Esophagus squamous epithelium (tissue), 5 donors: ENCODE measurements at regions not wholly inside any gene's neighbourhood (a gene's known extent, or its start where the extent isn't known, plus 50 kb on each side); places are given as distances from the start of the nearest gene placed in this dataset.

ENCODE experiments used
- DNase-seq: peaks from one replicate; lab custom pipeline; 2025; lab: John Stamatoyannopoulos, UW
- H3K27ac ChIP-seq, 4 donors: fragments of 200-600 bp; sonication (generic); one replicate each; pipeline ENCODE4 v1.5.1; 2016 to 2019; ENCODE audit warnings: mild to moderate bottlenecking in 1 of 4
- H3K27me3 ChIP-seq, 4 donors: fragments of 200-600 bp; sonication (generic); 1 replicate in 3 of 4; 2 replicates in 1 of 4; pipeline versions ENCODE4 v1.5.1 to v1.6.0; 2017 to 2021; ENCODE audit warnings: antibody characterized with exemption in 1 of 4
- H3K36me3 ChIP-seq, 3 donors: fragments of 200-600 bp; sonication (generic); one replicate each; pipeline ENCODE4 v1.5.1; 2016 to 2019
- H3K4me1 ChIP-seq, 3 donors: fragments of 200-600 bp; sonication (generic); one replicate each; pipeline ENCODE4 v1.5.1; 2017 to 2019
- H3K4me3 ChIP-seq, 4 donors: fragments of 200-600 bp; sonication (generic); 1 replicate in 3 of 4; 2 replicates in 1 of 4; pipeline ENCODE4 v1.5.1; 2016 to 2019; ENCODE audit warnings: mild to moderate bottlenecking in 2 of 4, moderate library complexity in 1 of 4
- H3K9me3 ChIP-seq, 3 donors: fragments of 200-600 bp; sonication (generic); one replicate each; pipeline ENCODE4 v1.5.1; 2016 to 2019
- POLR2A ChIP-seq, 4 donors: fragments of 450-650 bp; IDR thresholded peaks; one replicate each; pipeline ENCODE4 v1.6.1; 2017; ENCODE audit warnings: antibody characterized with exemption in 4 of 4, mild to moderate bottlenecking in 4 of 4, moderate library complexity in 3 of 4
- WGBS, 2 donors: methylation state at CpG; one replicate each; pipeline ENCODE4 v1.1.5; 2018; 5-methylcytosine and 5-hydroxymethylcytosine counted together
- intact Hi-C: fragments of 100-400 bp; cut with DNase I; formaldehyde crosslinking; loops from one replicate; pipeline ENCODE4 v1.15.0; 2022
- TF ChIP-seq, protein P1 (sequence below), 6 experiments: fragments of 450-650 bp in 4 of 6; fragments of 200-600 bp in 2 of 6; sonication (generic) in 2 of 6; IDR thresholded peaks; one replicate each; pipeline ENCODE4 v1.5.1; 2016 to 2019; ENCODE audit warnings: antibody characterized with exemption in 6 of 6, mild to moderate bottlenecking in 4 of 6, moderate library complexity in 4 of 6
- donor health status: DM: yes; HTN: yes; CAD: no.

- intact Hi-C loops, result no loop called here
- Histone ChIP-seq H3K27ac (no peak overlapping the region), H3K9me3 (no peaks in the 10 kb centered on the region), H3K4me1 (peaks cover 9 to 18% (median 9%) of the 10 kb centered on the region in 3 donors), H3K4me3 (no peak overlapping the region), H3K36me3 (no peaks in the 10 kb centered on the region), H3K27me3 (no peaks in the 10 kb centered on the region)
- WGBS, 2 donors, result 94% methylated on average over 3 of the region's 3 CpGs
- TF ChIP-seq, protein P1, sequence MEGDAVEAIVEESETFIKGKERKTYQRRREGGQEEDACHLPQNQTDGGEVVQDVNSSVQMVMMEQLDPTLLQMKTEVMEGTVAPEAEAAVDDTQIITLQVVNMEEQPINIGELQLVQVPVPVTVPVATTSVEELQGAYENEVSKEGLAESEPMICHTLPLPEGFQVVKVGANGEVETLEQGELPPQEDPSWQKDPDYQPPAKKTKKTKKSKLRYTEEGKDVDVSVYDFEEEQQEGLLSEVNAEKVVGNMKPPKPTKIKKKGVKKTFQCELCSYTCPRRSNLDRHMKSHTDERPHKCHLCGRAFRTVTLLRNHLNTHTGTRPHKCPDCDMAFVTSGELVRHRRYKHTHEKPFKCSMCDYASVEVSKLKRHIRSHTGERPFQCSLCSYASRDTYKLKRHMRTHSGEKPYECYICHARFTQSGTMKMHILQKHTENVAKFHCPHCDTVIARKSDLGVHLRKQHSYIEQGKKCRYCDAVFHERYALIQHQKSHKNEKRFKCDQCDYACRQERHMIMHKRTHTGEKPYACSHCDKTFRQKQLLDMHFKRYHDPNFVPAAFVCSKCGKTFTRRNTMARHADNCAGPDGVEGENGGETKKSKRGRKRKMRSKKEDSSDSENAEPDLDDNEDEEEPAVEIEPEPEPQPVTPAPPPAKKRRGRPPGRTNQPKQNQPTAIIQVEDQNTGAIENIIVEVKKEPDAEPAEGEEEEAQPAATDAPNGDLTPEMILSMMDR (IDR thresholded peaks at IDR 0.05), result no peak
- TF ChIP-seq POLR2A (IDR thresholded peaks at IDR 0.05), result no peak
- no peak for DNase-seq
These were observed 93.6 kb upstream of the ANKRD55 start for GRCh38 chr5:56326770-56327169.

- no peaks in the 10 kb centered on the region for H3K9me3 ChIP-seq
- H3K36me3 ChIP-seq, result no peaks in the 10 kb centered on the region
- H3K4me3 ChIP-seq, result no peak overlapping the region
- H3K4me1 ChIP-seq, result peaks cover 9 to 18% (median 9%) of the 10 kb centered on the region in 3 donors
- no peak overlapping the region for H3K27ac ChIP-seq
- intact Hi-C loops, result no loop called here
- H3K27me3 ChIP-seq, result no peaks in the 10 kb centered on the region
- TF ChIP-seq POLR2A (IDR thresholded peaks at IDR 0.05), result no peak
- TF ChIP-seq, protein P1 (IDR thresholded peaks at IDR 0.05), result no peak
- DNase-seq, result no peak
These were observed 93.0 kb upstream of the ANKRD55 start for GRCh38 chr5:56326116-56326515.

DNA sequence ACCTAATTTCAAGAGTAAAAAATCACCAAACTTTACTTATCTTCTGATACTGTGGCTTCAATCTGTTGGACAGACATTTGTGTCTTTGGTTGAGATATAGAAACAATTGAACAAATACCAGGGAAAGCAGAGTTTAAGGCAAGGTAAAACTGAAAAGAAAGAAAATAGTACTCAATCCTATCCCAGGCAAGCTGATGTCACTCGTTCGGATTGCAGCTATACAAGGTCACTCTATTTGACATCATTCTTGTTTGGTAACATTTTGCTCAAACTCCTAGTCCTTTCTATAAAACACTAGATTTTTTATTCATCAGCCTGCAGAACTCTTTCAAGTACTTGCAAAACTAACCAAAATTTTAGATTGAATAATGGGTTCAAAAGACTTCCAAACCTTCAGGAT is 91.9 kb upstream of the ANKRD55 start:
- TF ChIP-seq POLR2A (IDR thresholded peaks at IDR 0.05), result no peak
- TF ChIP-seq, protein P1 (IDR thresholded peaks at IDR 0.05), result no peak
- intact Hi-C loops, result no loop called here

DNA sequence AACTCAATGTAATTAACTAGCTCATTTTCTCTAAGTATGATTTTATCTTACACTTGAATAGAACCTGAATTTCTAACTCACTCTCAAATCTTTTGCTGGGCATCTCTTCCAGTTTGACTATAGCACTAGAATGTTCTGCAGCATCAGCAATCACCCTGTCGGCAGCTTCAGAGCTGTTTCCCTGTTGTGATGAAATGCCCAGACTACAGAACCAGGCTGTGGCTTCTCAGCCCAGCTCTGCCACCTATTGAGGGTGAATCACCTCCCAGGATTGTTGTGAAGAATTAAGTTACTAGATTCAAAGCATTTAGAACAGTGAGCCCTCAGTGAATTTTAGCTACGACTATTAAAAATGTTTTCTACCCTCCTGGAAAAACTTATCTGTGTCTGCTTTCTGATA is 90.4 kb upstream of the ANKRD55 start:
- Histone ChIP-seq H3K27ac (no peak overlapping the region), H3K4me1 (peaks cover 0 to 19% (median 16%) of the 10 kb centered on the region in 3 donors), H3K9me3 (no peaks in the 10 kb centered on the region), H3K36me3 (no peaks in the 10 kb centered on the region), H3K4me3 (no peak overlapping the region), H3K27me3 (no peaks in the 10 kb centered on the region)
- intact Hi-C loops, result no loop called here
- TF ChIP-seq, protein P1 (IDR thresholded peaks at IDR 0.05), result no peak
- TF ChIP-seq POLR2A (IDR thresholded peaks at IDR 0.05), result no peak
- WGBS, 2 donors, result 17 to 24% methylated on average over 2 of the region's 2 CpGs
- DNase-seq, result no peak

More for the DNA sequence above, 91.9 kb upstream of the ANKRD55 start:
- Histone ChIP-seq H3K36me3 (no peaks in the 10 kb centered on the region), H3K27me3 (no peaks in the 10 kb centered on the region), H3K27ac (no peak overlapping the region), H3K4me1 (peaks cover 9 to 19% (median 10%) of the 10 kb centered on the region in 3 donors), H3K4me3 (no peak overlapping the region), H3K9me3 (no peaks in the 10 kb centered on the region)
- 82 to 100% methylated on average over 2 of the region's 2 CpGs for WGBS, 2 donors
- DNase-seq, result no peak

DNA sequence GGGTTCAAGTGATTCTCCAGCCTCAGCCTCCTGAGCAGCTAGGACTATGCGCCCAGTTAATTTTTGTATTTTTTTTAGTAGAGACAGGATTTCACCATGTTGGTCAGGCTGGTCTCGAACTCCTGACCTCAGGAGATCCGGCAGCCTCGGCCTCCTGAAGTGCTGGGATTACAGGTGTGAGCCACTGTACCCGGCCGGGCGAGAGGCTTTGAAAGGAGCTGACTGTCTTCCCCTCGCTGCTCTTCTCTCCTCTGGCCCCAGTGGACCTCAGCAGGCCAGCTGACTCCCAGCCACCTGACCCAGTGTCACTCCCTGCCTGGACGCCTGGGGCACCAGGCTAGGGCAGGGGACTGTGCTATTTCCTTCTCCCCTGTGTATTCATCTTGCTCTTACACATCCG is 89.5 kb upstream of the ANKRD55 start:
- TF ChIP-seq, protein P1 (IDR thresholded peaks at IDR 0.05), result no peak
- TF ChIP-seq POLR2A (IDR thresholded peaks at IDR 0.05), result no peak
- Histone ChIP-seq H3K4me3 (no peak overlapping the region), H3K27ac (no peak overlapping the region), H3K27me3 (no peaks in the 10 kb centered on the region), H3K36me3 (no peaks in the 10 kb centered on the region), H3K4me1 (peaks cover 0 to 18% (median 16%) of the 10 kb centered on the region in 3 donors), H3K9me3 (no peaks in the 10 kb centered on the region)
- intact Hi-C loops, result no loop called here
- DNase-seq, result no peak
- WGBS, 2 donors, result 93 to 97% methylated on average over 6 to 10 of the region's 10 CpGs
